Nephron progenitor cell (in vitro differentiated cells): ENCODE measurements at regions not wholly inside any gene's neighbourhood (a gene's known extent, or its start where the extent isn't known, plus 50 kb on each side); places are given as distances from the start of the nearest gene placed in this dataset.

Experiments used
- DNase-seq: peaks from one replicate; pipeline ENCODE4 v3.0.0; 2021
- H3K27ac Mint-ChIP-seq: 2 replicates; pipeline ENCODE4 v1.8.0; 2021; ENCODE audit warnings: mild to moderate bottlenecking, moderate library complexity, mixed read lengths
- H3K27me3 Mint-ChIP-seq: 2 replicates; pipeline ENCODE4 v1.8.0; 2021; ENCODE audit warnings: mild to moderate bottlenecking, low read depth, mixed read lengths; ENCODE audit not compliant: poor library complexity
- H3K36me3 Mint-ChIP-seq: 2 replicates; pipeline ENCODE4 v1.8.0; 2021; ENCODE audit warnings: low read depth, mixed read lengths
- H3K4me1 Mint-ChIP-seq: 2 replicates; pipeline ENCODE4 v1.8.0; 2021; ENCODE audit warnings: mixed read lengths
- H3K4me3 Mint-ChIP-seq: 2 replicates; pipeline ENCODE4 v1.8.0; 2021; ENCODE audit warnings: mild to moderate bottlenecking, moderate library complexity, mixed read lengths
- H3K9me3 Mint-ChIP-seq: 2 replicates; pipeline ENCODE4 v1.8.0; 2021; ENCODE audit warnings: mild to moderate bottlenecking, moderate library complexity, mixed read lengths
- CTCF ChIP-seq: fragments of 200-600 bp; sonication (generic); IDR thresholded peaks from 2 replicates; pipeline ENCODE4 v1.5.0; 2021; ENCODE audit warnings: antibody characterized with exemption

- no peaks in the 10 kb centered on the region for H3K36me3 Mint-ChIP-seq
Measured at GRCh38 chr12:125944446-125944845, 879.2 kb downstream of the AACS start.

GRCh38 chr12:125949471-125949870, 884.2 kb downstream of the AACS start:
- H3K36me3 Mint-ChIP-seq: no peaks in the 10 kb centered on the region
- peaks cover 7% of the 10 kb centered on the region for H3K27me3 Mint-ChIP-seq
- no peak for TF ChIP-seq CTCF
- H3K9me3 Mint-ChIP-seq: no peaks in the 10 kb centered on the region
- H3K27ac Mint-ChIP-seq: no peak overlapping the region
- no peak for DNase-seq
- no peak overlapping the region for H3K4me3 Mint-ChIP-seq
- H3K4me1 Mint-ChIP-seq: no peaks in the 10 kb centered on the region

More at GRCh38 chr12:125944446-125944845, 879.2 kb downstream of the AACS start:
- H3K27me3 Mint-ChIP-seq: peaks cover 9% of the 10 kb centered on the region
- TF ChIP-seq CTCF: no peak
- no peaks in the 10 kb centered on the region for H3K9me3 Mint-ChIP-seq
- DNase-seq: no peak
- H3K4me1 Mint-ChIP-seq: no peaks in the 10 kb centered on the region
- H3K4me3 Mint-ChIP-seq: no peak overlapping the region
- no peak overlapping the region for H3K27ac Mint-ChIP-seq

- no peaks in the 10 kb centered on the region for H3K36me3 Mint-ChIP-seq
- TF ChIP-seq CTCF: no peak
- H3K4me1 Mint-ChIP-seq: no peaks in the 10 kb centered on the region
- no peak overlapping the region for H3K4me3 Mint-ChIP-seq
- peaks cover 6% of the 10 kb centered on the region for H3K9me3 Mint-ChIP-seq
- H3K27me3 Mint-ChIP-seq: peaks cover 13% of the 10 kb centered on the region
- H3K27ac Mint-ChIP-seq: no peak overlapping the region
- DNase-seq: no peak
Measured at GRCh38 chr12:125954362-125954761, 889.1 kb downstream of the AACS start.

- no peak for TF ChIP-seq CTCF
- Mint-ChIP-seq H3K4me1 (no peaks in the 10 kb centered on the region), H3K27me3 (peaks cover 11% of the 10 kb centered on the region), H3K36me3 (peaks cover 4% of the 10 kb centered on the region), H3K27ac (no peak overlapping the region), H3K9me3 (peaks cover 6% of the 10 kb centered on the region), H3K4me3 (no peak overlapping the region)
- no peak for DNase-seq
Measured at GRCh38 chr12:125956186-125956585, 891.0 kb downstream of the AACS start.

GRCh38 chr12:125966641-125967040, 901.4 kb downstream of the AACS start:
- Mint-ChIP-seq H3K9me3 (no peaks in the 10 kb centered on the region), H3K4me1 (no peaks in the 10 kb centered on the region), H3K4me3 (no peak overlapping the region)

More at GRCh38 chr12:125966641-125967040, 901.4 kb downstream of the AACS start:
- Mint-ChIP-seq H3K36me3 (no peaks in the 10 kb centered on the region), H3K27me3 (peaks cover 24% of the 10 kb centered on the region), H3K27ac (no peak overlapping the region)
- no peak for TF ChIP-seq CTCF
- DNase-seq: no peak
